ENCODE measurements at regions not wholly inside any gene's neighbourhood (a gene's known extent, or its start where the extent isn't known, plus 50 kb on each side); places are given as distances from the start of the nearest gene placed in this dataset.
"Not testable (repeated sequence)": the region's sequence is repeated elsewhere in the genome, so short reads cannot be mapped to it uniquely, and the experiment has no call there.

DNA sequence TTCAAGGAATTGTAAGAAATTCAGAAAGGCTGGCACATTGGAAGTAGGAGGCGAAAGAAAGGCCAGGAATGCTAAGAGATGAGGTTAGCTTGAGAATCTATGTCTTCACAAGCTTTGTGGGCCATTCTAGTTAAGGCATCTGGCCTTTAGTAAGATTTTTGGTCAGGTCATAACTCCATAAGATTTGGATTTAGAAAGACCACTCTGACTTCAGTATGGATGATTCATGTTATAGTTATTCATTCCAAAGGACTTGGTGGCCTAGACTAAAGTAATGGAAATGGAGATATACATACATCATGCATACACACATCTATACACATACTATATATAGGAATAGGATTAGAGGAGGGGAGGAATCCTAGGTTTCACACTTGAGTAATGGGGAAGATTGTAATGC is 77.5 kb downstream of the SEPTIN7 start:
- Histone ChIP-seq H3K36me3 (ENCODE audit: control insufficient read depth, insufficient read depth, low read length) (no peaks in the 10 kb centered on the region), H3K4me1 (ENCODE audit: control insufficient read depth, insufficient read depth, low read length) (no peaks in the 10 kb centered on the region), H3K27me3 (ENCODE audit: control insufficient read depth, insufficient read depth, low read length) (no peaks in the 10 kb centered on the region), H3K4me3 (ENCODE audit: low read length) (no peak overlapping the region), H3K27ac (ENCODE audit: low read length) (no peak overlapping the region), H3K9me3 (ENCODE audit: control insufficient read depth, insufficient read depth, low read length) (no peaks in the 10 kb centered on the region)
- DNase-seq (ENCODE audit: low read depth, low spot score) = no peak
- no CpG with 5 or more reads among the region's 1 CpG for WGBS (ENCODE audit: insufficient coverage, insufficient read length)

DNA sequence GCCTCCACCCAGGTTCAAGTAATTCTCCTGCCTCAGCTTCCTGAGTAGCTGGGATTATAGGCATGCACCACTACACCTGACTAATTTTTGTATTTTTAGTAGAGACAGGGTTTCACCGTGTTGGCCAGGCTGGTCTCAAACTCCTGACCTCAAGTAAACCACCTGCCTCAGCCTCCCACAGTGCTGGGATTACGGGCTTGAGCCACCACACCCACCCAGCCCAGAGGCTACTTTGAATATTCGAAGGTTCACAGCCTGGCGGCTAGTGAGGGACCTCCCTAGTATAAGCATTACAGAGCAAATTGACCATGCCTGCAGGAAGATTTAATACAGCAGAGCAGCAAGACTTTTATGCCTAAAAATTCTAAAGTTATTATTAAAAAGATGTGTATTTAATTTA is 86.6 kb downstream of the SEPTIN7 start:
- H3K36me3 ChIP-seq (ENCODE audit: control insufficient read depth, insufficient read depth, low read length); H3K27ac ChIP-seq (ENCODE audit: low read length); H3K9me3 ChIP-seq (ENCODE audit: control insufficient read depth, insufficient read depth, low read length); H3K4me1 ChIP-seq (ENCODE audit: control insufficient read depth, insufficient read depth, low read length); DNase-seq (ENCODE audit: low read depth, low spot score); H3K27me3 ChIP-seq (ENCODE audit: control insufficient read depth, insufficient read depth, low read length); H3K4me3 ChIP-seq (ENCODE audit: low read length): not testable (repeated sequence)
- WGBS (ENCODE audit: insufficient coverage, insufficient read length) = no CpG with 5 or more reads among the region's 4 CpGs

DNA sequence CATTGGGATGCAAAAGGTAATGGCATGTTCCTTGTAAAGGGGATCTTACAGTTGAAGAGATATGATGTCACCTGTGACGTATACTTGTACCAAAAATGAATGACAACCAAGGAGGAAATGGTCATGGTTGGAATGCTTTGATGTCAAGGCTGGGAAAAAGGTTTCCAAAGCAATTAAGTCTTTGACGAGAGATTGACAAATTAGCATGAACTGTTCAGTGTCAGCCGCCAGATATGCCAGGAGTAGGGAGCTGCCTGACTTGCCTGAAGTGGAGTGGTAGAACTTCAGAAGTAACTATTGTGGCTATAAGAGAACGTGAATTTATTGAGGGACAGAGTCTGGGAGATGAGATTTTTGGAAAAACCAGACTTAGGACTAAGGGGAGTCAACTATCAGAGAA is 88.1 kb downstream of the SEPTIN7 start:
- no peak for DNase-seq (ENCODE audit: low read depth, low spot score)
- no peaks in the 10 kb centered on the region for H3K27me3 ChIP-seq (ENCODE audit: control insufficient read depth, insufficient read depth, low read length)
- no CpG with 5 or more reads among the region's 4 CpGs for WGBS (ENCODE audit: insufficient coverage, insufficient read length)
- no peak overlapping the region for H3K27ac ChIP-seq (ENCODE audit: low read length)
- no peaks in the 10 kb centered on the region for H3K4me1 ChIP-seq (ENCODE audit: control insufficient read depth, insufficient read depth, low read length)
- no peak overlapping the region for H3K4me3 ChIP-seq (ENCODE audit: low read length)
- H3K36me3 ChIP-seq (ENCODE audit: control insufficient read depth, insufficient read depth, low read length) = no peaks in the 10 kb centered on the region
- H3K9me3 ChIP-seq (ENCODE audit: control insufficient read depth, insufficient read depth, low read length) = no peaks in the 10 kb centered on the region

DNA sequence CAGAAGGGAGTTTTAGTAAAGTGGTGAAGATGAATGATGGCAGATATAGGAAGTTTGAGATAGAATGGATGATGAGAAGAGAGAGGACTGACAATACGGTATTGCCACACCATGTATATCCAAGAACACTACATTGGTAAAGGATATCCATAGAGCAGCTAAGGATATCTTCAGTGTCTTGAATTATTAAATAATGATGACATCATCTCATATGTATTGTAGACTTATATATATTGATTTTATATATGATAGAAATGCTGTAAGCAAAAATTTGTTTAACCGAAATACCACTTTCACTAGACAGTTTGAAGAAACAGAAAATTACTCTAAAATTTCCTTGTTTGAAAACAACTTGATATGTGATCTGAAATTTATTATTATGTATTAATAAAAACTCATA is 89.0 kb downstream of the SEPTIN7 start:
- Histone ChIP-seq H3K27ac (ENCODE audit: low read length) (no peak overlapping the region), H3K4me1 (ENCODE audit: control insufficient read depth, insufficient read depth, low read length) (no peaks in the 10 kb centered on the region), H3K27me3 (ENCODE audit: control insufficient read depth, insufficient read depth, low read length) (no peaks in the 10 kb centered on the region), H3K4me3 (ENCODE audit: low read length) (no peak overlapping the region), H3K36me3 (ENCODE audit: control insufficient read depth, insufficient read depth, low read length) (no peaks in the 10 kb centered on the region), H3K9me3 (ENCODE audit: control insufficient read depth, insufficient read depth, low read length) (no peaks in the 10 kb centered on the region)
- no peak for DNase-seq (ENCODE audit: low read depth, low spot score)
- WGBS (ENCODE audit: insufficient coverage, insufficient read length) = no CpG with 5 or more reads among the region's 2 CpGs

DNA sequence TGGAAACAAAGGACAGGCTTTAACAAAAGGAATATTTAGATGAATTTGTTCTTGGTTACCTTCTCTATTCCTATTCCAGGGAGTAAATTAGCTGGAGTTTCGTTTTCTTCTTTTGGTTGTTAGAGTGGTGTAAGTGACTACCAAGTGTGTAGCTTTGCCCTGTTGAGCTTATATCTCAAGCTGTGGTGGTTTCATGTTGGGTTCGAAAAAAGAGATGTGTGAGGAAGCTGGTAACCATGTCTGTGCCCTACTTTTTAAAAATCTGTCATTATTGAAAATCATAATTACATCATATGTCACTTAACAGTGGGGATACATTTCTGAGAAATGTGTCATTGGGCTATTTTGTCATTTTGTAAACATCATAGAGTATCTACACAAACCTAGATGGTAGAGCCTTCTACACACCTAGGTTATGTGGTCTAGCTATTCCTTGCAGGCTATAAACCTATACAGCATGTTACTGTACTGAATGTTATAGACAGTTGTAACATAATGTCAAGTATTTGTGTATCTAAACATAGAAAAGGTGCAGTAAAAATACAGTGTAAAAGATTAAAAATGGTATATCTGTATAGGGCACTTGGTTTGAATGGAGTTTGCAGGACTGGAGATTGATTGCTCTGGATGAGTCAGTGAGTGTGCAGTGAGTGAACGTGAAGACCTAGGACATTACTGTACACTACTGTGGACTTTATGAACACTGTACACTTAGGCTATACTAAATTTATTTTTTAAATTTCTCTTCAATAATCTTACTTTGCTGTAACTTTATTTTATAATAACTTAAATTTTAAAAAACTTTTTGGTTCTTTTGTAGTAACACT is 90.4 kb downstream of the SEPTIN7 start:
- DNase-seq (ENCODE audit: low read depth, low spot score) = no peak
- Histone ChIP-seq H3K4me1 (ENCODE audit: control insufficient read depth, insufficient read depth, low read length) (no peaks in the 10 kb centered on the region), H3K27ac (ENCODE audit: low read length) (no peak overlapping the region), H3K36me3 (ENCODE audit: control insufficient read depth, insufficient read depth, low read length) (no peaks in the 10 kb centered on the region), H3K4me3 (ENCODE audit: low read length) (no peak overlapping the region), H3K9me3 (ENCODE audit: control insufficient read depth, insufficient read depth, low read length) (no peaks in the 10 kb centered on the region), H3K27me3 (ENCODE audit: control insufficient read depth, insufficient read depth, low read length) (no peaks in the 10 kb centered on the region)
- WGBS (ENCODE audit: insufficient coverage, insufficient read length) = no CpG with 5 or more reads among the region's 3 CpGs

DNA sequence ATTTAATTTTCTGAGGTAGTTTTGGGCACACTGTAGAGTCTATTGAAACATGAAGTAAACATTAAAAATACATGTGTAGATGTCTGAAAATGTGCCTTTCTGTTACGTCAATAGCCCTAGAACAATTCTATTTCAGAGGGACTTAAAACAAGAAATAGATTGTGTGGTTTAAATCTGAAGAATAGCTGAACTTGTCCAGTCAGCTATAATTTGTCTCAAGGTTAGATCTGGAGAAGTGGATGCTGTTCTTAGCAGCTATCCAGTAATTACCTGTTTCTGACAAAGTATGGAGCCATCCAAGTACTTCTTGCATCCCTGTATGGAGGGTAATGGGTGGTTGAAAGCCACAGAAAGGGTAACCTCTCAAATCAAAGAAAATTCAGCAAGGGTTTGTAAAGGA is 92.8 kb downstream of the SEPTIN7 start:
- Histone ChIP-seq H3K27me3 (ENCODE audit: control insufficient read depth, insufficient read depth, low read length) (no peaks in the 10 kb centered on the region), H3K27ac (ENCODE audit: low read length) (no peak overlapping the region), H3K36me3 (ENCODE audit: control insufficient read depth, insufficient read depth, low read length) (no peaks in the 10 kb centered on the region), H3K9me3 (ENCODE audit: control insufficient read depth, insufficient read depth, low read length) (no peaks in the 10 kb centered on the region), H3K4me1 (ENCODE audit: control insufficient read depth, insufficient read depth, low read length) (no peaks in the 10 kb centered on the region), H3K4me3 (ENCODE audit: low read length) (no peak overlapping the region)
- DNase-seq (ENCODE audit: low read depth, low spot score) = no peak
- no CpG with 5 or more reads among the region's 1 CpG for WGBS (ENCODE audit: insufficient coverage, insufficient read length)

DNA sequence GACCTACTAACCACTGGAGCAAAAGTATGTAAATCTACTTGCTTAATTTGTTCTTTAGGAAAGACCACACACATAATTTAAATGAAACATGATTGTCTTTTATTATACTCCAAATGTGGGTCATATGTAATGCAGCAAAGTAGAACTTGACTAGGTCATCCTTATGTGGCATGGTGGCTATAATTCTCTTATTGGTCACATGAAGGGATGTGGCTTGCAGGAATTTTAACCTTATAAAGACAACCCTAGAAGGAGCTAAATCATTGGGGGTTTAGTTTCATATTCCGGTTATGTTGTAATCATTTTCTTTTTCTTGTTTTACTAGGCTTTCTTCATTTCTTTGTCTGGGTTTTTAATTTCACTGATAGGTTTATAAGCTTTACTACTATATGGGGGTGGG is 93.9 kb downstream of the SEPTIN7 start:
- Histone ChIP-seq H3K27ac (ENCODE audit: low read length) (no peak overlapping the region), H3K4me3 (ENCODE audit: low read length) (no peak overlapping the region), H3K27me3 (ENCODE audit: control insufficient read depth, insufficient read depth, low read length) (no peaks in the 10 kb centered on the region), H3K9me3 (ENCODE audit: control insufficient read depth, insufficient read depth, low read length) (no peaks in the 10 kb centered on the region), H3K4me1 (ENCODE audit: control insufficient read depth, insufficient read depth, low read length) (no peaks in the 10 kb centered on the region), H3K36me3 (ENCODE audit: control insufficient read depth, insufficient read depth, low read length) (no peaks in the 10 kb centered on the region)
- no peak for DNase-seq (ENCODE audit: low read depth, low spot score)
- WGBS (ENCODE audit: insufficient coverage, insufficient read length) = no CpG with 5 or more reads among the region's 1 CpG

DNA sequence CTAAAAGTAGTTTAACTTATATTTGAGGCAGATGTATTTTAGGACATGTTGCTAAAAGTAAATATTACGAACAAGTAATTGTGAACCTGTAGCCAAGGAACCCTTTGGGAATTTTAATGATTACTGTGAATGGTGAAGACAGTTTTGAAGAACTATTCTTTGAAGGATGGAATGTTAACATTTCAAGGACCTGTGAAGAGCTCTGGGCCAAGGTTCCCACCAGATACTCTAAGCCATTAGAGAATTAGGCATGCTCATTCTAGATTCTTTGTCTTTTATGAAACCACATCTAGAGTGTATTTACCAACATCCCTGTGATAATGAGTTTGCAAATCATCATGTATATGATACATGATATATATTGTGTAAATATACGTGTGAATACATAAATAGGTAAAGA is 99.8 kb downstream of the SEPTIN7 start:
- H3K9me3 ChIP-seq (ENCODE audit: control insufficient read depth, insufficient read depth, low read length) = no peaks in the 10 kb centered on the region
- WGBS (ENCODE audit: insufficient coverage, insufficient read length) = no CpG with 5 or more reads among the region's 2 CpGs
- H3K27me3 ChIP-seq (ENCODE audit: control insufficient read depth, insufficient read depth, low read length) = no peaks in the 10 kb centered on the region
- DNase-seq (ENCODE audit: low read depth, low spot score) = no peak
- H3K4me1 ChIP-seq (ENCODE audit: control insufficient read depth, insufficient read depth, low read length) = no peaks in the 10 kb centered on the region
- H3K4me3 ChIP-seq (ENCODE audit: low read length) = no peak overlapping the region
- no peaks in the 10 kb centered on the region for H3K36me3 ChIP-seq (ENCODE audit: control insufficient read depth, insufficient read depth, low read length)
- no peak overlapping the region for H3K27ac ChIP-seq (ENCODE audit: low read length)

DNA sequence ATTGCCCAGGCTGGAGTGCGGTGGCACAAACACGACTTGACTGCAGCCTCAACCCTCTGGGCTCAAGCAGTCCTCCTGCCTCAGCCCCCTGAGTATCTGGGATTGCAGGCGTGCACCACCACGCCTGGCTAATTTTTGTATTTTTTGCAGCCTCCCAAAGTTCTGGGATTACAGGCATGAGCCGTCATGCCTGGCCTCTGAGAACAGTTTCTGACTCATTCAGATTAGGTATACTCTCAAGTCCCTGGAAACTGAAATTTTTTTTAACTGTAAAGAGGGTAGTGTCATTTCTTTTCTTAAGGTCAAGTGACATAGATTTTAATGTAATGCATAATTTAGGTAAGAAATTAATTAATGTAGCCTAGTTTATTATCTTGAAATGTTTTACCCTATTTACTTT is 104.7 kb downstream of the SEPTIN7 start:
- no CpG with 5 or more reads among the region's 5 CpGs for WGBS (ENCODE audit: insufficient coverage, insufficient read length)
- Histone ChIP-seq H3K36me3 (ENCODE audit: control insufficient read depth, insufficient read depth, low read length) (no peaks in the 10 kb centered on the region), H3K27me3 (ENCODE audit: control insufficient read depth, insufficient read depth, low read length) (no peaks in the 10 kb centered on the region), H3K9me3 (ENCODE audit: control insufficient read depth, insufficient read depth, low read length) (no peaks in the 10 kb centered on the region), H3K27ac (ENCODE audit: low read length) (no peak overlapping the region), H3K4me3 (ENCODE audit: low read length) (no peak overlapping the region), H3K4me1 (ENCODE audit: control insufficient read depth, insufficient read depth, low read length) (no peaks in the 10 kb centered on the region)
- DNase-seq (ENCODE audit: low read depth, low spot score) = no peak

DNA sequence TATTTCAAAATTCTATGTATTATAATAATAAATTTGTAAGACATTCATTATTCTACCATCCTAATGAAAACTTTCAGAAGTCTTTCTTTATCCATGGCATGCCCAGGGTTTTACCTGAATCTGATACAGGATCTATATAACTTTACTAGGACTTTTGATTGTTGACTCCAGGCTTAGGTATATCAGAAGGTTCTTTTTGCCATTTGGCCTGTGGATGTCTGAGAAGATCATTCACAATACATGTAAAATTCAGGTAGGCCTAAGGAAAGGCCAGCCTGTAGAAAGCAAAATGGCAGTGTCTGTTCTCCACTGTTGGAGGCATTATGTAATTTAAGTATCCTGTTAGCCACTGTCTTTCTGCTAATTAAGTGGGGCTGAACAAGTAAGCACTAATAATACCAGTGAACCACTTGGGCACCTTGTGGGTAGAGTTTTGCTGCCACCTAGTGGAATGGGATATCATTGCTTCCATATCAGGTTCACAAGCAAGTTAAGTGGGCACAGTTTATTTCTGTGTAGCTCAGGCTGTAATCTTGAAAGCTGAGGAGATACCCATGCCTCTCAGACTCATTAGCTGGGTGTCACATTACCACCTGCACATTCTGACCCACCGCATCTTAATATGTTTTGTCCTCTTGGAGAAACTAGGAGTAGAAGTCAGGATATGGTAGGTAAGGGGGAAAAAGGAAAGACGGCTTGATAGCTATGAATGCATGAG is 105.5 kb downstream of the SEPTIN7 start:
- whole genome bisulfite sequencing (ENCODE audit: insufficient coverage, insufficient read length) = no CpG with 5 or more reads among the region's 2 CpGs
- Histone ChIP-seq H3K4me1 (ENCODE audit: control insufficient read depth, insufficient read depth, low read length) (no peaks in the 10 kb centered on the region), H3K36me3 (ENCODE audit: control insufficient read depth, insufficient read depth, low read length) (no peaks in the 10 kb centered on the region), H3K27me3 (ENCODE audit: control insufficient read depth, insufficient read depth, low read length) (no peaks in the 10 kb centered on the region), H3K27ac (ENCODE audit: low read length) (no peak overlapping the region), H3K9me3 (ENCODE audit: control insufficient read depth, insufficient read depth, low read length) (no peaks in the 10 kb centered on the region), H3K4me3 (ENCODE audit: low read length) (no peak overlapping the region)
- DNase-seq (ENCODE audit: low read depth, low spot score) = peak; percentile 60

Data from iPS DF 6.9 (cell line).